PC-9 (cell line): ENCODE measurements at regions not wholly inside any gene's neighbourhood (a gene's known extent, or its start where the extent isn't known, plus 50 kb on each side); places are given as distances from the start of the nearest gene placed in this dataset.

ENCODE experiments used
- CTCF ChIP-seq: fragments of 200-600 bp; sonication (generic); conservative IDR thresholded peaks from 2 replicates; pipeline ENCODE4 v1.6.1; 2017; ENCODE audit warnings: mixed run types, antibody characterized with exemption, mild to moderate bottlenecking, moderate library complexity
- EZH2 ChIP-seq: fragments of 200-600 bp; sonication (generic); IDR thresholded peaks from 2 replicates; pipeline ENCODE4 v1.8.0; 2017; ENCODE audit warnings: antibody characterized with exemption, low read depth

- no peak for TF ChIP-seq CTCF
- TF ChIP-seq EZH2 = no peak
These were observed 353.4 kb downstream of the LNPK start for GRCh38 chr2:175648577-175649063.
